IMR-90 (cell line): ENCODE measurements at regions not wholly inside any gene's neighbourhood (a gene's known extent, or its start where the extent isn't known, plus 50 kb on each side); places are given as distances from the start of the nearest gene placed in this dataset.
A peak's percentile ranks its signal among the peaks of the same experiment; 100 is the strongest.

Source experiments
- ATAC-seq: fragments of 200-7000 bp; cut with Tn5 transposase; 2 replicates; pipeline ENCODE4 v1.9.1; 2020; ENCODE audit warnings: low read depth, mild to moderate bottlenecking, moderate library complexity
- BruUV-seq: library from RNA; stranded (reverse); fragments of 400-500 nt; replicated peaks from 2 replicates; lab custom pipeline; 2021; lab: Mats Ljungman, UMichigan
- CTCF ChIA-PET: fragments of 300-600 bp; formaldehyde crosslinking; extraction: SDS; loops from one replicate; lab custom pipeline; 2021; ENCODE audit warnings: antibody characterized with exemption; lab: Yijun Ruan, JAX
- POLR2A ChIA-PET: fragments of 300-600 bp; sonication (Branson Sonifier 250); formaldehyde crosslinking; loops from one replicate; lab custom pipeline; 2022; ENCODE audit warnings: antibody characterized with exemption; ENCODE audit not compliant: unreplicated experiment; lab: Charles Lee
- DNase-seq: peaks from one replicate; pipeline ENCODE4 v3.0.0; 2013
- H2AFZ ChIP-seq: replicated peaks from 2 replicates; pipeline ENCODE3; 2013; ENCODE audit warnings: low read length, mild to moderate bottlenecking; ENCODE audit not compliant: poor library complexity
- H2AK5ac ChIP-seq: 2 replicates; pipeline ENCODE4 v1.6.1; 2013; ENCODE audit warnings: low read depth, low read length, inconsistent platforms
- H2AK9ac ChIP-seq: replicated peaks from 2 replicates; pipeline ENCODE3; 2013; ENCODE audit warnings: mild to moderate bottlenecking, low read depth, low read length, moderate library complexity; ENCODE audit not compliant: poor library complexity
- H2BK120ac ChIP-seq: 2 replicates; pipeline ENCODE4 v1.6.1; 2013; ENCODE audit warnings: low read depth, low read length, inconsistent platforms
- H2BK15ac ChIP-seq: 3 replicates; pipeline ENCODE4 v1.6.1; 2013; ENCODE audit warnings: low read depth, low read length, inconsistent platforms
- H2BK20ac ChIP-seq: 2 replicates; pipeline ENCODE4 v1.6.1; 2013; ENCODE audit warnings: low read depth, mild to moderate bottlenecking, inconsistent platforms, low read length, moderate library complexity
- H2BK5ac ChIP-seq: 2 replicates; pipeline ENCODE4 v1.6.1; 2013; ENCODE audit warnings: mild to moderate bottlenecking, low read depth, low read length, inconsistent platforms; ENCODE audit not compliant: poor library complexity, severe bottlenecking
- H3K14ac ChIP-seq: replicated peaks from 2 replicates; pipeline ENCODE4 v1.6.1; 2013; ENCODE audit warnings: low read depth, low read length, inconsistent platforms
- H3K18ac ChIP-seq: 2 replicates; pipeline ENCODE4 v1.6.1; 2013; ENCODE audit warnings: low read depth, low read length, control low read depth
- H3K23ac ChIP-seq: 2 replicates; pipeline ENCODE4 v1.6.1; 2013; ENCODE audit warnings: low read depth, low read length, inconsistent platforms
- H3K27ac ChIP-seq: 2 replicates; pipeline ENCODE4 v1.5.1; 2013; ENCODE audit warnings: mild to moderate bottlenecking, control low read depth, low read length; ENCODE audit not compliant: insufficient read depth
- H3K27me3 ChIP-seq: 2 replicates; pipeline ENCODE4 v1.6.1; 2013; ENCODE audit warnings: low read length; ENCODE audit not compliant: control insufficient read depth, insufficient read depth
- H3K36me3 ChIP-seq: 2 replicates; pipeline ENCODE4 v1.6.1; 2013; ENCODE audit warnings: low read length, mixed read lengths; ENCODE audit not compliant: control insufficient read depth, insufficient read depth
- H3K4ac ChIP-seq: 2 replicates; pipeline ENCODE4 v1.6.1; 2013; ENCODE audit warnings: low read depth, low read length, inconsistent platforms
- H3K4me1 ChIP-seq: 2 replicates; pipeline ENCODE4 v1.6.1; 2013; ENCODE audit warnings: low read length, mixed read lengths; ENCODE audit not compliant: control insufficient read depth, insufficient read depth
- H3K4me2 ChIP-seq: 2 replicates; pipeline ENCODE4 v1.6.1; 2013; ENCODE audit warnings: low read depth, mild to moderate bottlenecking, control low read depth, low read length, moderate library complexity
- H3K4me3 ChIP-seq: 2 replicates; pipeline ENCODE4 v1.5.1; 2013; ENCODE audit warnings: low read depth, mild to moderate bottlenecking, control low read depth, low read length, moderate library complexity; ENCODE audit not compliant: insufficient read depth
- H3K56ac ChIP-seq: 2 replicates; pipeline ENCODE4 v1.6.1; 2013; ENCODE audit warnings: low read length, inconsistent platforms; ENCODE audit not compliant: insufficient read depth; ENCODE audit errors: extremely low read depth
- H3K79me1 ChIP-seq, 2 experiments: 2 replicates each; pipeline ENCODE4 v1.6.1; 2013; ENCODE audit warnings: low read length in 2 of 2, inconsistent platforms in 1 of 2, low read depth in 1 of 2
- H3K9ac ChIP-seq: 2 replicates; pipeline ENCODE4 v1.6.1; 2013; ENCODE audit warnings: low read depth, low read length, control low read depth
- H3K9me1 ChIP-seq: 2 replicates; pipeline ENCODE4 v1.6.1; 2013; ENCODE audit warnings: low read length, inconsistent platforms; ENCODE audit not compliant: insufficient read depth
- H3K9me3 ChIP-seq: 2 replicates; pipeline ENCODE4 v1.6.1; 2013; ENCODE audit warnings: low read length; ENCODE audit not compliant: control insufficient read depth, insufficient read depth
- H4K20me1 ChIP-seq: 2 replicates; pipeline ENCODE4 v1.6.1; 2013; ENCODE audit warnings: low read length, inconsistent platforms; ENCODE audit not compliant: insufficient read depth
- H4K5ac ChIP-seq: 2 replicates; pipeline ENCODE4 v1.6.1; 2013; ENCODE audit warnings: mild to moderate bottlenecking, low read depth, low read length, control low read depth
- H4K8ac ChIP-seq, 2 experiments: 2 replicates each; pipeline ENCODE4 v1.6.1; 2013; ENCODE audit warnings: low read depth in 2 of 2, low read length in 2 of 2, control low read depth in 1 of 2, inconsistent platforms in 1 of 2
- H4K91ac ChIP-seq: 2 replicates; pipeline ENCODE4 v1.6.1; 2013; ENCODE audit warnings: low read depth, low read length, inconsistent platforms; ENCODE audit not compliant: insufficient read depth
- CHD1 ChIP-seq: IDR thresholded peaks from 2 replicates; pipeline ENCODE4 v1.6.1; 2012; ENCODE audit warnings: low read depth, low read length, improper control_type of control experiment
- MAFK ChIP-seq: IDR thresholded peaks from 2 replicates; pipeline ENCODE4 v1.6.1; 2012; ENCODE audit warnings: low read depth, low read length, improper control_type of control experiment
- MAZ ChIP-seq: IDR thresholded peaks from 2 replicates; pipeline ENCODE4 v1.6.1; 2012; ENCODE audit warnings: low read depth, mild to moderate bottlenecking, low read length, improper control_type of control experiment, moderate library complexity, borderline replicate concordance
- RCOR1 ChIP-seq: IDR thresholded peaks from 2 replicates; pipeline ENCODE4 v1.6.1; 2012; ENCODE audit warnings: mild to moderate bottlenecking, low read length, improper control_type of control experiment; ENCODE audit not compliant: insufficient replicate concordance
- RFX5 ChIP-seq: IDR thresholded peaks from 2 replicates; pipeline ENCODE4 v1.8.0; 2012; ENCODE audit warnings: low read depth, mild to moderate bottlenecking, low read length, moderate library complexity
- WGBS, 2 experiments: methylation state at CpG; one replicate each; pipeline versions ENCODE4 v1.1.5 to v1.1.7; 2013; ENCODE audit warnings: missing lambda C conversion rate in 2 of 2; ENCODE audit not compliant: insufficient read length in 1 of 2; ENCODE audit errors: extremely low coverage in 2 of 2; 5-methylcytosine and 5-hydroxymethylcytosine counted together
- dilution Hi-C: fragments of 300-500 bp; cut with HindIII; formaldehyde crosslinking; loops from one replicate; pipeline ENCODE4 v1.14.3; 2018; ENCODE audit warnings: low sequenced_read_pairs; ENCODE audit not compliant: unreplicated experiment
- in situ Hi-C: fragments of 300-500 bp; cut with MboI; formaldehyde crosslinking; loops from 3 replicates; pipeline ENCODE4 v1.14.3; 2019; ENCODE audit warnings: low sequenced_read_pairs, inconsistent platforms, mixed read lengths
- intact Hi-C: fragments of 100-400 bp; cut with micrococcal nuclease; formaldehyde crosslinking; loops from 2 replicates; pipeline ENCODE4 v1.10.0; 2022
- TF ChIP-seq, protein P1 (sequence below): fragments of 150-350 bp; IDR thresholded peaks from 2 replicates; pipeline ENCODE4 v1.6.1; 2016; ENCODE audit warnings: low read depth, mild to moderate bottlenecking, low read length, moderate library complexity, borderline replicate concordance

GRCh38 chr2:216920143-216920876 is 60.4 kb upstream of the TNP1 start:
- ATAC-seq = no peak
- Histone ChIP-seq H3K36me3 (no peaks in the 10 kb centered on the region), H3K4me3 (no peak overlapping the region), H2BK20ac (no peak overlapping the region), H3K56ac (no peak overlapping the region), H3K27ac (no peak overlapping the region), H3K4me2 (no peak overlapping the region), H3K27me3 (no peaks in the 10 kb centered on the region), H2AK9ac (peak overlapping the region; percentile 11), H4K5ac (no peak overlapping the region), H3K4me1 (peaks cover 3% of the 10 kb centered on the region; the same call in 1 of the 2 replicates), H4K20me1 (no peaks in the 10 kb centered on the region), H4K91ac (0 out of 2 replicates have a peak overlapping the region, but pooled peaks have one; percentile 11), H3K18ac (no peak overlapping the region), H2BK15ac (no peak overlapping the region), H3K9me1 (peaks cover 6% of the 10 kb centered on the region; the same call in 1 of the 2 replicates), H2AFZ (peak overlapping the region; percentile 9), H2AK5ac (peak overlapping the region; percentile 81), H2BK5ac (no peak overlapping the region), H3K14ac (no peak overlapping the region), H3K9ac (no peak overlapping the region), H3K79me1 (no peaks in the 10 kb centered on the region), H2BK120ac (0 out of 2 replicates have a peak overlapping the region, but pooled peaks have one; percentile 4), H3K9me3 (no peaks in the 10 kb centered on the region), H3K4ac (no peak overlapping the region; the same call in 1 of the 2 replicates), H3K23ac (no peak overlapping the region), H4K8ac (no peak overlapping the region)
- in situ Hi-C loops = no loop called here
- DNase-seq = no peak
- ChIA-PET POLR2A (no interaction called here), CTCF (no interaction called here)
- dilution Hi-C loops = no loop called here
- BruUV-seq = no TSS peak
- intact Hi-C loops = no loop called here
- TF ChIP-seq RCOR1 (no peak), MAFK (no peak), RFX5 (no peak), CHD1 (no peak), MAZ (no peak)
- TF ChIP-seq, protein P1, sequence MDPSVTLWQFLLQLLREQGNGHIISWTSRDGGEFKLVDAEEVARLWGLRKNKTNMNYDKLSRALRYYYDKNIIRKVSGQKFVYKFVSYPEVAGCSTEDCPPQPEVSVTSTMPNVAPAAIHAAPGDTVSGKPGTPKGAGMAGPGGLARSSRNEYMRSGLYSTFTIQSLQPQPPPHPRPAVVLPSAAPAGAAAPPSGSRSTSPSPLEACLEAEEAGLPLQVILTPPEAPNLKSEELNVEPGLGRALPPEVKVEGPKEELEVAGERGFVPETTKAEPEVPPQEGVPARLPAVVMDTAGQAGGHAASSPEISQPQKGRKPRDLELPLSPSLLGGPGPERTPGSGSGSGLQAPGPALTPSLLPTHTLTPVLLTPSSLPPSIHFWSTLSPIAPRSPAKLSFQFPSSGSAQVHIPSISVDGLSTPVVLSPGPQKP = no peak
- WGBS, 2 experiments = 86% methylated on average over 3 of the region's 8 CpGs; no CpG with 5 or more reads in 1 of the 2 experiments
